BLaER1 treated with 17β-estradiol and CSF1 and Interleukin-3, amounts not matched to agents 10 nM and 100 nM (cell line): ENCODE measurements at regions not wholly inside any gene's neighbourhood (a gene's known extent, or its start where the extent isn't known, plus 50 kb on each side); places are given as distances from the start of the nearest gene placed in this dataset.

Experiments used
- H3K27ac ChIP-seq, 11 experiments: shearing (Covaris generic); formaldehyde crosslinking; 2 replicates each; pipeline ENCODE4 v1.8.1; 2022
- H3K27me3 ChIP-seq, 11 experiments: shearing (Covaris generic); formaldehyde crosslinking; 2 replicates each; pipeline ENCODE4 v1.8.1; 2022
- H3K36me3 ChIP-seq, 11 experiments: shearing (Covaris generic); formaldehyde crosslinking; 2 replicates each; pipeline ENCODE4 v1.8.1; 2022
- H3K4me1 ChIP-seq, 10 experiments: shearing (Covaris generic); formaldehyde crosslinking; 2 replicates each; pipeline ENCODE4 v1.8.1; 2022
- H3K4me2 ChIP-seq, 11 experiments: shearing (Covaris generic); formaldehyde crosslinking; 2 replicates each; pipeline ENCODE4 v1.8.1; 2022
- H3K4me3 ChIP-seq, 10 experiments: shearing (Covaris generic); formaldehyde crosslinking; 2 replicates each; pipeline ENCODE4 v1.8.1; 2022
- H3K9ac ChIP-seq, 11 experiments: shearing (Covaris generic); formaldehyde crosslinking; 2 replicates each; pipeline ENCODE4 v1.8.1; 2022
- H3K9me3 ChIP-seq, 11 experiments: shearing (Covaris generic); formaldehyde crosslinking; replicated peaks in 1 of 11; 2 replicates each; pipeline ENCODE4 v1.8.1; 2022
- H4K20me1 ChIP-seq, 11 experiments: shearing (Covaris generic); formaldehyde crosslinking; 2 replicates each; pipeline ENCODE4 v1.8.1; 2022
- Cebpa-rat ChIP-seq, 11 experiments: shearing (Covaris generic); IDR thresholded peaks; 2 replicates each; pipeline ENCODE4 v1.8.1; 2022

- Histone ChIP-seq H3K4me2 (peak overlapping the region in 7 of 11 experiments; percentile 2 to 49 (median 32); a peak in 11 of 22 replicates), H3K27me3 (no peaks in the 10 kb centered on the region), H4K20me1 (no peaks in the 10 kb centered on the region), H3K4me1 (peaks cover 0 to 24% (median 6%) of the 10 kb centered on the region in 10 experiments; a peak in 7 of 20 replicates), H3K9ac (no peak overlapping the region), H3K36me3 (no peaks in the 10 kb centered on the region), H3K27ac (no peak overlapping the region), H3K9me3 (peaks cover 3 to 17% (median 10%) of the 10 kb centered on the region in 11 experiments), H3K4me3 (no peak overlapping the region)
- no peak for TF ChIP-seq Cebpa-rat (IDR thresholded peaks at IDR 0.05)
These were observed 225.8 kb upstream of the SLC10A2 start for GRCh38 chr13:103291798-103292572.

- no peak for TF ChIP-seq Cebpa-rat (IDR thresholded peaks at IDR 0.05)
- H4K20me1 ChIP-seq: no peaks in the 10 kb centered on the region
- H3K4me2 ChIP-seq: peak overlapping the region in 6 of 11 experiments; percentile 16 to 49 (median 34); a peak in 9 of 22 replicates
- peaks cover 0 to 11% (median 4%) of the 10 kb centered on the region in 11 experiments; a peak in 11 of 22 replicates for H3K9me3 ChIP-seq
- H3K4me3 ChIP-seq: no peak overlapping the region
- no peaks in the 10 kb centered on the region for H3K27me3 ChIP-seq
- H3K27ac ChIP-seq: no peak overlapping the region
- H3K9ac ChIP-seq: no peak overlapping the region
- peaks cover 0 to 24% (median 6%) of the 10 kb centered on the region in 10 experiments; a peak in 7 of 20 replicates for H3K4me1 ChIP-seq
- no peaks in the 10 kb centered on the region for H3K36me3 ChIP-seq
These were observed 225.0 kb upstream of the SLC10A2 start for GRCh38 chr13:103291226-103291625.

GRCh38 chr13:103289681-103290080, 223.5 kb upstream of the SLC10A2 start:
- H3K9ac ChIP-seq: no peak overlapping the region
- TF ChIP-seq Cebpa-rat (IDR thresholded peaks at IDR 0.05): no peak

GRCh38 chr13:103288114-103288513, 221.9 kb upstream of the SLC10A2 start:
- TF ChIP-seq Cebpa-rat (IDR thresholded peaks at IDR 0.05): no peak
- no peaks in the 10 kb centered on the region for H4K20me1 ChIP-seq
- no peaks in the 10 kb centered on the region for H3K9me3 ChIP-seq
- peak overlapping the region in 3 of 11 experiments; percentile 6 to 18 (median 13); a peak in 2 of 22 replicates for H3K4me2 ChIP-seq
- H3K27ac ChIP-seq: no peak overlapping the region
- peaks cover 0 to 7% (median under 1%) of the 10 kb centered on the region in 11 experiments; a peak in 5 of 22 replicates for H3K27me3 ChIP-seq
- H3K4me1 ChIP-seq: peaks cover 0 to 24% (median 6%) of the 10 kb centered on the region in 10 experiments; a peak in 7 of 20 replicates
- H3K9ac ChIP-seq: no peak overlapping the region
- no peak overlapping the region for H3K4me3 ChIP-seq
- H3K36me3 ChIP-seq: no peaks in the 10 kb centered on the region

More at GRCh38 chr13:103289681-103290080, 223.5 kb upstream of the SLC10A2 start:
- Histone ChIP-seq H3K27ac (no peak overlapping the region), H3K4me3 (no peak overlapping the region), H4K20me1 (no peaks in the 10 kb centered on the region), H3K4me2 (no peak overlapping the region), H3K36me3 (no peaks in the 10 kb centered on the region), H3K27me3 (no peaks in the 10 kb centered on the region), H3K4me1 (peaks cover 0 to 24% (median 6%) of the 10 kb centered on the region in 10 experiments; a peak in 7 of 20 replicates), H3K9me3 (no peaks in the 10 kb centered on the region)

- no peak for TF ChIP-seq Cebpa-rat (IDR thresholded peaks at IDR 0.05)
- Histone ChIP-seq H3K4me1 (peaks cover 0 to 24% (median 6%) of the 10 kb centered on the region in 10 experiments; a peak in 7 of 20 replicates), H3K27me3 (peaks cover 0 to 11% (median 5%) of the 10 kb centered on the region in 11 experiments; a peak in 6 of 22 replicates), H4K20me1 (no peaks in the 10 kb centered on the region), H3K27ac (no peak overlapping the region), H3K36me3 (no peaks in the 10 kb centered on the region), H3K4me2 (peak overlapping the region in 3 of 11 experiments; percentile 6 to 18 (median 13); a peak in 1 of 22 replicates), H3K9me3 (no peaks in the 10 kb centered on the region), H3K4me3 (no peak overlapping the region), H3K9ac (no peak overlapping the region)
These were observed 221.4 kb upstream of the SLC10A2 start for GRCh38 chr13:103287659-103288058.

- H3K27me3 ChIP-seq: peaks cover 0 to 14% (median 6%) of the 10 kb centered on the region in 11 experiments; a peak in 6 of 22 replicates
- H4K20me1 ChIP-seq: no peaks in the 10 kb centered on the region
- H3K4me1 ChIP-seq: peaks cover 0 to 9% (median 0%) of the 10 kb centered on the region in 10 experiments; a peak in 3 of 20 replicates
- no peak overlapping the region for H3K4me3 ChIP-seq
- H3K27ac ChIP-seq: no peak overlapping the region
- H3K4me2 ChIP-seq: no peak overlapping the region
- H3K36me3 ChIP-seq: no peaks in the 10 kb centered on the region
- H3K9ac ChIP-seq: no peak overlapping the region
- H3K9me3 ChIP-seq: no peaks in the 10 kb centered on the region
- no peak for TF ChIP-seq Cebpa-rat (IDR thresholded peaks at IDR 0.05)
These were observed 218.2 kb upstream of the SLC10A2 start for GRCh38 chr13:103284466-103284865.

- peaks cover 0 to 9% (median 0%) of the 10 kb centered on the region in 10 experiments; a peak in 3 of 20 replicates for H3K4me1 ChIP-seq
- TF ChIP-seq Cebpa-rat (IDR thresholded peaks at IDR 0.05): no peak
- H3K27ac ChIP-seq: no peak overlapping the region
- H4K20me1 ChIP-seq: no peaks in the 10 kb centered on the region
- H3K4me3 ChIP-seq: no peak overlapping the region
- no peak overlapping the region for H3K9ac ChIP-seq
- no peaks in the 10 kb centered on the region for H3K9me3 ChIP-seq
- H3K27me3 ChIP-seq: peaks cover 0 to 14% (median 6%) of the 10 kb centered on the region in 11 experiments; a peak in 6 of 22 replicates
- no peaks in the 10 kb centered on the region for H3K36me3 ChIP-seq
- H3K4me2 ChIP-seq: no peak overlapping the region
These were observed 217.2 kb upstream of the SLC10A2 start for GRCh38 chr13:103283451-103283820.

- H3K4me2 ChIP-seq: no peak overlapping the region
- no peak overlapping the region for H3K27ac ChIP-seq
These were observed 216.6 kb upstream of the SLC10A2 start for GRCh38 chr13:103282571-103283450.

More at GRCh38 chr13:103282571-103283450, 216.6 kb upstream of the SLC10A2 start:
- Histone ChIP-seq H3K27me3 (peaks cover 0 to 14% (median 6%) of the 10 kb centered on the region in 11 experiments; a peak in 6 of 22 replicates), H3K9me3 (no peaks in the 10 kb centered on the region), H3K36me3 (no peaks in the 10 kb centered on the region), H3K4me3 (no peak overlapping the region), H3K9ac (no peak overlapping the region), H3K4me1 (peaks cover 0 to 3% (median 0%) of the 10 kb centered on the region in 10 experiments; a peak in 2 of 20 replicates), H4K20me1 (no peaks in the 10 kb centered on the region)
- no peak for TF ChIP-seq Cebpa-rat (IDR thresholded peaks at IDR 0.05)
